Endothelial cell of umbilical vein (primary cell): ENCODE measurements at regions not wholly inside any gene's neighbourhood (a gene's known extent, or its start where the extent isn't known, plus 50 kb on each side); places are given as distances from the start of the nearest gene placed in this dataset.
"Not testable (repeated sequence)": the region's sequence is repeated elsewhere in the genome, so short reads cannot be mapped to it uniquely, and the experiment has no call there.

Source experiments
- BruUV-seq: library from RNA; stranded (reverse); fragments of 400-500 nt; replicated peaks from 2 replicates; lab custom pipeline; 2021; lab: Mats Ljungman, UMichigan
- CTCF ChIA-PET: fragments of 300-600, 350-600 bp; sonication (Branson Sonifier 250); formaldehyde crosslinking; loops from one replicate; lab custom pipeline; 2021; ENCODE audit warnings: antibody characterized with exemption, inconsistent platforms; lab: Charles Lee
- POLR2A ChIA-PET: fragments of 300-600, 350-600 bp; sonication (Branson Sonifier 250); formaldehyde crosslinking; loops from one replicate; lab custom pipeline; 2021; ENCODE audit warnings: antibody characterized with exemption, inconsistent platforms; lab: Charles Lee
- DNase-seq: peaks from one replicate; pipeline ENCODE4 v3.0.0-alpha.2; 2011; ENCODE audit warnings: low read depth, low spot score
- FAIRE-seq: peaks from 2 replicates; lab custom pipeline; 2011; peaks lifted over from hg19 to GRCh38; lab: Jason Lieb, UNC
- H2AFZ ChIP-seq: 2 replicates; pipeline ENCODE4 v1.6.0; 2012; ENCODE audit warnings: low read depth, low read length, control low read depth, inconsistent platforms
- H3K27ac ChIP-seq: 2 replicates; pipeline ENCODE4 v1.5.1; 2011; ENCODE audit warnings: low read depth, mild to moderate bottlenecking, control low read depth, low read length, moderate library complexity; ENCODE audit not compliant: insufficient read depth
- H3K27me3 ChIP-seq, 2 experiments: 2 replicates each; pipeline versions ENCODE4 v1.6.0 to v1.6.1; 2011; ENCODE audit warnings: low read length in 2 of 2, mixed read lengths in 1 of 2; ENCODE audit not compliant: control insufficient read depth in 2 of 2, insufficient read depth in 2 of 2
- H3K36me3 ChIP-seq, 2 experiments: 2 replicates in 1 of 2; 3 replicates in 1 of 2; pipeline ENCODE4 v1.5.1; 2011; ENCODE audit warnings: low read length in 2 of 2, mild to moderate bottlenecking in 1 of 2, moderate library complexity in 1 of 2; ENCODE audit not compliant: control insufficient read depth in 2 of 2, insufficient read depth in 2 of 2; ENCODE audit errors: extremely low read depth in 1 of 2
- H3K4me1 ChIP-seq: 3 replicates; pipeline ENCODE4 v1.5.1; 2011; ENCODE audit warnings: mild to moderate bottlenecking, low read length; ENCODE audit not compliant: control insufficient read depth, insufficient read depth; ENCODE audit errors: extremely low read depth
- H3K4me2 ChIP-seq: 2 replicates; pipeline ENCODE4 v1.6.1; 2011; ENCODE audit warnings: low read length, control low read depth, mixed read lengths; ENCODE audit not compliant: insufficient read depth
- H3K4me3 ChIP-seq, 3 experiments: fragments of 200-600 bp in 1 of 3; sonication (generic), shearing (Covaris generic) in 1 of 3; replicated peaks in 1 of 3; 2 replicates each; pipeline ENCODE4 v1.5.1; 2011 to 2016; ENCODE audit warnings: control low read depth in 3 of 3, low read length in 3 of 3, mild to moderate bottlenecking in 2 of 3, inconsistent platforms in 1 of 3, low read depth in 1 of 3, moderate library complexity in 1 of 3; ENCODE audit not compliant: insufficient read depth in 1 of 3
- H3K79me2 ChIP-seq: 2 replicates; pipeline ENCODE4 v1.6.0; 2012; ENCODE audit warnings: low read length, inconsistent platforms; ENCODE audit not compliant: control insufficient read depth, insufficient read depth
- H3K9ac ChIP-seq: replicated peaks from 2 replicates; pipeline ENCODE3; 2011; ENCODE audit warnings: low read length, control low read depth; ENCODE audit not compliant: insufficient read depth; ENCODE audit errors: extremely low read depth
- H3K9me1 ChIP-seq: replicated peaks from 3 replicates; pipeline ENCODE4 v1.6.0; 2011; ENCODE audit warnings: mild to moderate bottlenecking, low read length; ENCODE audit not compliant: control insufficient read depth, insufficient read depth; ENCODE audit errors: extremely low read depth
- H3K9me3 ChIP-seq: replicated peaks from 2 replicates; pipeline ENCODE4 v1.5.1; 2012; ENCODE audit warnings: low read length, inconsistent platforms; ENCODE audit not compliant: control insufficient read depth, insufficient read depth
- H4K20me1 ChIP-seq: replicated peaks from 2 replicates; pipeline ENCODE3; 2011; ENCODE audit warnings: mild to moderate bottlenecking, low read length; ENCODE audit not compliant: control insufficient read depth, insufficient read depth; ENCODE audit errors: extremely low read depth
- CTCF ChIP-seq, 2 donors: IDR thresholded peaks; 1 replicate in 1 of 2; 2 replicates in 1 of 2; pipeline ENCODE4 v1.5.1; 2011; ENCODE audit warnings: low read length in 2 of 2, mild to moderate bottlenecking in 2 of 2, moderate library complexity in 2 of 2, control low read depth in 1 of 2, inconsistent platforms in 1 of 2, low read depth in 1 of 2; ENCODE audit not compliant: insufficient read depth in 1 of 2; ENCODE audit errors: extremely low read depth in 1 of 2
- EZH2 ChIP-seq: IDR thresholded peaks from 2 replicates; pipeline ENCODE4 v1.6.1; 2012; ENCODE audit warnings: borderline replicate concordance, low read depth, mild to moderate bottlenecking, moderate library complexity, low read length, inconsistent platforms; ENCODE audit not compliant: severe bottlenecking
- FOS ChIP-seq: IDR thresholded peaks from 2 replicates; pipeline ENCODE4 v1.6.1; 2011; ENCODE audit warnings: mild to moderate bottlenecking, low read length, moderate library complexity, borderline replicate concordance; ENCODE audit not compliant: insufficient read depth
- GATA2 ChIP-seq: IDR thresholded peaks from 2 replicates; pipeline ENCODE4 v1.7.0; 2011; ENCODE audit warnings: low read depth, mild to moderate bottlenecking, moderate library complexity, mixed read lengths, low read length; ENCODE audit not compliant: insufficient read length, insufficient read depth
- JUN ChIP-seq: IDR thresholded peaks from 2 replicates; pipeline ENCODE4 v1.6.1; 2011; ENCODE audit warnings: borderline replicate concordance, low read depth; ENCODE audit not compliant: insufficient read length, insufficient read depth
- MYC ChIP-seq: IDR thresholded peaks from one replicate; pipeline ENCODE4 v1.6.1; 2011; ENCODE audit warnings: mild to moderate bottlenecking, low read depth, low read length
- POLR2A ChIP-seq: IDR thresholded peaks from 2 replicates; pipeline ENCODE4 v1.6.1; 2012; ENCODE audit warnings: low read depth, mild to moderate bottlenecking, control low read depth, low read length
- POLR2AphosphoS5 ChIP-seq: IDR thresholded peaks from 2 replicates; pipeline ENCODE4 v1.6.1; 2012; ENCODE audit warnings: low read depth, mild to moderate bottlenecking, control low read depth, low read length, moderate library complexity; ENCODE audit not compliant: insufficient read depth
- dilution Hi-C: fragments of 300-500 bp; cut with MboI; formaldehyde crosslinking; loops from one replicate; pipeline ENCODE4 v1.15.0; 2019; ENCODE audit warnings: low sequenced_read_pairs; ENCODE audit not compliant: extremely low pct_ligation_motif_present
- intact Hi-C: fragments of 100-400 bp; cut with micrococcal nuclease; formaldehyde crosslinking; loops from one replicate; pipeline ENCODE4 v1.10.0; 2022
- TF ChIP-seq, protein P1 (sequence below): IDR thresholded peaks from 2 replicates; pipeline ENCODE4 v1.6.1; 2011; ENCODE audit not compliant: insufficient read depth, insufficient read length

- dilution Hi-C loops, H3K27me3 ChIP-seq, H3K4me3 ChIP-seq, H2AFZ ChIP-seq, intact Hi-C loops, H4K20me1 ChIP-seq, H3K79me2 ChIP-seq, H3K4me2 ChIP-seq, DNase-seq, FAIRE-seq, POLR2A ChIA-PET, H3K4me1 ChIP-seq, H3K27ac ChIP-seq, BruUV-seq, H3K9ac ChIP-seq, H3K9me3 ChIP-seq, CTCF ChIA-PET, H3K9me1 ChIP-seq, H3K36me3 ChIP-seq: not testable (repeated sequence)
Measured at GRCh38 chr6:81584156-81584555, 168.3 kb downstream of the TENT5A start.

- H3K27me3 ChIP-seq = no peaks in the 10 kb centered on the region
- no peak overlapping the region for H3K4me3 ChIP-seq
- H2AFZ ChIP-seq = no peak overlapping the region
- no peaks in the 10 kb centered on the region for H3K4me1 ChIP-seq
- DNase-seq (no peak), FAIRE-seq (no peak)
- H3K9ac ChIP-seq = no peak overlapping the region
- no peak overlapping the region for H3K4me2 ChIP-seq
- no peaks in the 10 kb centered on the region for H3K79me2 ChIP-seq
- no peak overlapping the region for H3K27ac ChIP-seq
- no peaks in the 10 kb centered on the region for H3K36me3 ChIP-seq
- dilution Hi-C loops (no loop called here), intact Hi-C loops (no loop called here)
- TF ChIP-seq, protein P1, sequence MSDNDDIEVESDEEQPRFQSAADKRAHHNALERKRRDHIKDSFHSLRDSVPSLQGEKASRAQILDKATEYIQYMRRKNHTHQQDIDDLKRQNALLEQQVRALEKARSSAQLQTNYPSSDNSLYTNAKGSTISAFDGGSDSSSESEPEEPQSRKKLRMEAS = no peak
- TF ChIP-seq POLR2AphosphoS5 = no peak
- TF ChIP-seq EZH2 = no peak
- no peak for TF ChIP-seq FOS
- no peak for TF ChIP-seq GATA2
- no peak for TF ChIP-seq JUN
- TF ChIP-seq POLR2A = no peak
- TF ChIP-seq CTCF (IDR thresholded peaks at IDR 0.05; ENCODE audit: extremely low read depth in 1 of 2, insufficient read depth in 1 of 2, low read depth in 1 of 2, low read length in 2 of 2) = no peak
- TF ChIP-seq MYC = no peak
- no peaks in the 10 kb centered on the region for H3K9me1 ChIP-seq
- no peaks in the 10 kb centered on the region for H4K20me1 ChIP-seq
- ChIA-PET CTCF (interaction anchor here (1.6 kb wide), 1 partner anchor 10 kb away, joined by 3 read pairs; no protein-coding TSS in a partner anchor), POLR2A (no interaction called here)
- no TSS peak for BruUV-seq
- H3K9me3 ChIP-seq = no peaks in the 10 kb centered on the region
Measured at GRCh38 chr6:81575442-81575841, 177.0 kb downstream of the TENT5A start.
